Endothelial cell of umbilical vein (primary cell): ENCODE measurements at regions not wholly inside any gene's neighbourhood (a gene's known extent, or its start where the extent isn't known, plus 50 kb on each side); places are given as distances from the start of the nearest gene placed in this dataset.

Source experiments
- BruUV-seq: library from RNA; stranded (reverse); fragments of 400-500 nt; replicated peaks from 2 replicates; lab custom pipeline; 2021; lab: Mats Ljungman, UMichigan
- CTCF ChIA-PET: fragments of 300-600, 350-600 bp; sonication (Branson Sonifier 250); formaldehyde crosslinking; loops from one replicate; lab custom pipeline; 2021; ENCODE audit warnings: antibody characterized with exemption, inconsistent platforms; lab: Charles Lee
- POLR2A ChIA-PET: fragments of 300-600, 350-600 bp; sonication (Branson Sonifier 250); formaldehyde crosslinking; loops from one replicate; lab custom pipeline; 2021; ENCODE audit warnings: antibody characterized with exemption, inconsistent platforms; lab: Charles Lee
- DNase-seq: peaks from one replicate; pipeline ENCODE4 v3.0.0-alpha.2; 2011; ENCODE audit warnings: low read depth, low spot score
- FAIRE-seq: peaks from 2 replicates; lab custom pipeline; 2011; peaks lifted over from hg19 to GRCh38; lab: Jason Lieb, UNC
- H2AFZ ChIP-seq: 2 replicates; pipeline ENCODE4 v1.6.0; 2012; ENCODE audit warnings: low read depth, low read length, control low read depth, inconsistent platforms
- H3K27ac ChIP-seq: 2 replicates; pipeline ENCODE4 v1.5.1; 2011; ENCODE audit warnings: low read depth, mild to moderate bottlenecking, control low read depth, low read length, moderate library complexity; ENCODE audit not compliant: insufficient read depth
- H3K27me3 ChIP-seq, 2 experiments: 2 replicates each; pipeline versions ENCODE4 v1.6.0 to v1.6.1; 2011; ENCODE audit warnings: low read length in 2 of 2, mixed read lengths in 1 of 2; ENCODE audit not compliant: control insufficient read depth in 2 of 2, insufficient read depth in 2 of 2
- H3K36me3 ChIP-seq, 2 experiments: 2 replicates in 1 of 2; 3 replicates in 1 of 2; pipeline ENCODE4 v1.5.1; 2011; ENCODE audit warnings: low read length in 2 of 2, mild to moderate bottlenecking in 1 of 2, moderate library complexity in 1 of 2; ENCODE audit not compliant: control insufficient read depth in 2 of 2, insufficient read depth in 2 of 2; ENCODE audit errors: extremely low read depth in 1 of 2
- H3K4me1 ChIP-seq: 3 replicates; pipeline ENCODE4 v1.5.1; 2011; ENCODE audit warnings: mild to moderate bottlenecking, low read length; ENCODE audit not compliant: control insufficient read depth, insufficient read depth; ENCODE audit errors: extremely low read depth
- H3K4me2 ChIP-seq: 2 replicates; pipeline ENCODE4 v1.6.1; 2011; ENCODE audit warnings: low read length, control low read depth, mixed read lengths; ENCODE audit not compliant: insufficient read depth
- H3K4me3 ChIP-seq, 3 experiments: fragments of 200-600 bp in 1 of 3; sonication (generic), shearing (Covaris generic) in 1 of 3; replicated peaks in 1 of 3; 2 replicates each; pipeline ENCODE4 v1.5.1; 2011 to 2016; ENCODE audit warnings: control low read depth in 3 of 3, low read length in 3 of 3, mild to moderate bottlenecking in 2 of 3, inconsistent platforms in 1 of 3, low read depth in 1 of 3, moderate library complexity in 1 of 3; ENCODE audit not compliant: insufficient read depth in 1 of 3
- H3K79me2 ChIP-seq: 2 replicates; pipeline ENCODE4 v1.6.0; 2012; ENCODE audit warnings: low read length, inconsistent platforms; ENCODE audit not compliant: control insufficient read depth, insufficient read depth
- H3K9ac ChIP-seq: replicated peaks from 2 replicates; pipeline ENCODE3; 2011; ENCODE audit warnings: low read length, control low read depth; ENCODE audit not compliant: insufficient read depth; ENCODE audit errors: extremely low read depth
- H3K9me1 ChIP-seq: replicated peaks from 3 replicates; pipeline ENCODE4 v1.6.0; 2011; ENCODE audit warnings: mild to moderate bottlenecking, low read length; ENCODE audit not compliant: control insufficient read depth, insufficient read depth; ENCODE audit errors: extremely low read depth
- H3K9me3 ChIP-seq: replicated peaks from 2 replicates; pipeline ENCODE4 v1.5.1; 2012; ENCODE audit warnings: low read length, inconsistent platforms; ENCODE audit not compliant: control insufficient read depth, insufficient read depth
- H4K20me1 ChIP-seq: replicated peaks from 2 replicates; pipeline ENCODE3; 2011; ENCODE audit warnings: mild to moderate bottlenecking, low read length; ENCODE audit not compliant: control insufficient read depth, insufficient read depth; ENCODE audit errors: extremely low read depth
- EZH2 ChIP-seq: IDR thresholded peaks from 2 replicates; pipeline ENCODE4 v1.6.1; 2012; ENCODE audit warnings: borderline replicate concordance, low read depth, mild to moderate bottlenecking, moderate library complexity, low read length, inconsistent platforms; ENCODE audit not compliant: severe bottlenecking
- FOS ChIP-seq: IDR thresholded peaks from 2 replicates; pipeline ENCODE4 v1.6.1; 2011; ENCODE audit warnings: mild to moderate bottlenecking, low read length, moderate library complexity, borderline replicate concordance; ENCODE audit not compliant: insufficient read depth
- JUN ChIP-seq: IDR thresholded peaks from 2 replicates; pipeline ENCODE4 v1.6.1; 2011; ENCODE audit warnings: borderline replicate concordance, low read depth; ENCODE audit not compliant: insufficient read length, insufficient read depth
- MYC ChIP-seq: IDR thresholded peaks from one replicate; pipeline ENCODE4 v1.6.1; 2011; ENCODE audit warnings: mild to moderate bottlenecking, low read depth, low read length
- dilution Hi-C: fragments of 300-500 bp; cut with MboI; formaldehyde crosslinking; loops from one replicate; pipeline ENCODE4 v1.15.0; 2019; ENCODE audit warnings: low sequenced_read_pairs; ENCODE audit not compliant: extremely low pct_ligation_motif_present
- intact Hi-C: fragments of 100-400 bp; cut with micrococcal nuclease; formaldehyde crosslinking; loops from one replicate; pipeline ENCODE4 v1.10.0; 2022
- TF ChIP-seq, protein P1 (sequence below): IDR thresholded peaks from 2 replicates; pipeline ENCODE4 v1.6.1; 2011; ENCODE audit not compliant: insufficient read depth, insufficient read length
- TF ChIP-seq, protein P2 (sequence below), 2 donors: IDR thresholded peaks; 1 replicate in 1 of 2; 2 replicates in 1 of 2; pipeline ENCODE4 v1.5.1; 2011; ENCODE audit warnings: low read length in 2 of 2, mild to moderate bottlenecking in 2 of 2, moderate library complexity in 2 of 2, control low read depth in 1 of 2, inconsistent platforms in 1 of 2, low read depth in 1 of 2; ENCODE audit not compliant: insufficient read depth in 1 of 2; ENCODE audit errors: extremely low read depth in 1 of 2

DNA sequence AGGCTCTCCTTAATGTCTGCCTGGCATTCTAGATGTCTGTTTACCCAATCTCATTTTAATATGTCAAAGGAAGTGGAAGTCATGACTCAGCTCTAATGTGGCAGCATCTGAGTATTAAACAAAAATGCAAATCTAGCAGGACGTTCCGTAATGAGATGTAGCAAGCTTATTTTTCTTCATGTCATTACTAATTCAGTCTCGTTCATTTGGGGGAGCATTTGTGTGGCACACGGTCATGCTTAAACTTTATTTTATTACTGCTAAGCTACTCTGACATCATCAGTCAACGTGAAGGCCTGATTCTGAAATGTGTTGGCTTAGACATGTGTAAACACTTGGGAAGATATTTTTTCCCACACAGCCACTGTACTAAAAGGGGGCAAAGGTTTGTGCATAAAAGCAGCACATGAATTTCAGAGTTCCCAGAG, 326.7 kb upstream of the TMPO start:
- Histone ChIP-seq H4K20me1 (no peaks in the 10 kb centered on the region), H3K9me1 (no peaks in the 10 kb centered on the region), H3K9ac (no peak overlapping the region), H3K79me2 (no peaks in the 10 kb centered on the region), H3K27ac (no peak overlapping the region), H3K4me1 (peaks cover 8% of the 10 kb centered on the region), H3K4me3 (no peak overlapping the region), H3K9me3 (no peaks in the 10 kb centered on the region), H3K27me3 (no peaks in the 10 kb centered on the region), H3K36me3 (no peaks in the 10 kb centered on the region), H3K4me2 (no peak overlapping the region), H2AFZ (peak overlapping the region; percentile 29)
- peak; percentile 75 for DNase-seq
- no TSS peak for BruUV-seq
- TF ChIP-seq MYC (no peak), EZH2 (no peak), FOS (peak; percentile 48), JUN (no peak)
- TF ChIP-seq, protein P1, sequence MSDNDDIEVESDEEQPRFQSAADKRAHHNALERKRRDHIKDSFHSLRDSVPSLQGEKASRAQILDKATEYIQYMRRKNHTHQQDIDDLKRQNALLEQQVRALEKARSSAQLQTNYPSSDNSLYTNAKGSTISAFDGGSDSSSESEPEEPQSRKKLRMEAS = no peak
- TF ChIP-seq, protein P2, sequence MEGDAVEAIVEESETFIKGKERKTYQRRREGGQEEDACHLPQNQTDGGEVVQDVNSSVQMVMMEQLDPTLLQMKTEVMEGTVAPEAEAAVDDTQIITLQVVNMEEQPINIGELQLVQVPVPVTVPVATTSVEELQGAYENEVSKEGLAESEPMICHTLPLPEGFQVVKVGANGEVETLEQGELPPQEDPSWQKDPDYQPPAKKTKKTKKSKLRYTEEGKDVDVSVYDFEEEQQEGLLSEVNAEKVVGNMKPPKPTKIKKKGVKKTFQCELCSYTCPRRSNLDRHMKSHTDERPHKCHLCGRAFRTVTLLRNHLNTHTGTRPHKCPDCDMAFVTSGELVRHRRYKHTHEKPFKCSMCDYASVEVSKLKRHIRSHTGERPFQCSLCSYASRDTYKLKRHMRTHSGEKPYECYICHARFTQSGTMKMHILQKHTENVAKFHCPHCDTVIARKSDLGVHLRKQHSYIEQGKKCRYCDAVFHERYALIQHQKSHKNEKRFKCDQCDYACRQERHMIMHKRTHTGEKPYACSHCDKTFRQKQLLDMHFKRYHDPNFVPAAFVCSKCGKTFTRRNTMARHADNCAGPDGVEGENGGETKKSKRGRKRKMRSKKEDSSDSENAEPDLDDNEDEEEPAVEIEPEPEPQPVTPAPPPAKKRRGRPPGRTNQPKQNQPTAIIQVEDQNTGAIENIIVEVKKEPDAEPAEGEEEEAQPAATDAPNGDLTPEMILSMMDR (IDR thresholded peaks at IDR 0.05; ENCODE audit: extremely low read depth in 1 of 2, insufficient read depth in 1 of 2, low read depth in 1 of 2, low read length in 2 of 2) = no peak
- dilution Hi-C loops (no loop called here), intact Hi-C loops (loop anchor here (5.0 kb wide), 1 partner anchor 1979 kb away; no protein-coding TSS in a partner anchor)
- FAIRE-seq = peak; percentile 60
- ChIA-PET POLR2A (no interaction called here), CTCF (interaction anchor here (0.6 to 1.2 kb wide), 3 partner anchors 33 to 524 kb away, joined by 3 to 4 read pairs (median 3); no protein-coding TSS in a partner anchor)
